ENCODE measurements at regions not wholly inside any gene's neighbourhood (a gene's known extent, or its start where the extent isn't known, plus 50 kb on each side); places are given as distances from the start of the nearest gene placed in this dataset.

- no peak for TF ChIP-seq CREB3L1 (IDR thresholded peaks at IDR 0.05; ENCODE audit: borderline replicate concordance, low read depth)
- TF ChIP-seq FOXJ2 (tag; IDR thresholded peaks at IDR 0.05), result no peak
Measured at GRCh38 chr11:133715602-133716001, 129.7 kb downstream of the SPATA19 start (continued).

- BruUV-seq (replicated peaks), result no TSS peak
- no peaks in the 10 kb centered on the region for H4K20me1 ChIP-seq (replicated peaks; ENCODE audit: control insufficient read depth, insufficient read depth, low read length)
- H3K9ac ChIP-seq (ENCODE audit: insufficient read depth in 1 of 2, low read depth in 2 of 2, low read length in 2 of 2), result no peak overlapping the region
- H3K9me3 ChIP-seq (replicated peaks; ENCODE audit: control insufficient read depth, insufficient read depth, low read depth, low read length), result no peaks in the 10 kb centered on the region
- no peak overlapping the region for H3K4me3 ChIP-seq
- ChIA-PET POLR2A (interaction anchor here (0.6 to 1.0 kb wide), 2 partner anchors 14 to 32 kb away, joined by 3 to 4 read pairs; no protein-coding TSS in a partner anchor), CTCF (ENCODE audit: low intra/inter-chr PET ratio) (no interaction called here)
- H2AFZ ChIP-seq (ENCODE audit: low read depth, low read length), result no peak overlapping the region
- WGBS (ENCODE audit: insufficient coverage, low coverage, missing lambda C conversion rate), result 2% methylated on average over 16 of the region's 16 CpGs
- DNase-seq (ENCODE audit: extremely low read depth in 1 of 4, low spot score in 3 of 4) (no peak), FAIRE-seq (no peak), ATAC-seq (no peak)
- no peak for TF ChIP-seq MEIS2 (IDR thresholded peaks at IDR 0.05; ENCODE audit: partially characterized antibody)
- no peak for TF ChIP-seq HDAC1 (IDR thresholded peaks at IDR 0.05)
- TF ChIP-seq ZEB2 (IDR thresholded peaks at IDR 0.05), result no peak
- no peak for TF ChIP-seq SLC30A9 (CRISPR knock-in tag; IDR thresholded peaks at IDR 0.05)
- TF ChIP-seq RBFOX2 (IDR thresholded peaks at IDR 0.05; ENCODE audit: low read depth, low read length), result no peak
- TF ChIP-seq KLF16 (IDR thresholded peaks at IDR 0.05), result no peak
- TF ChIP-seq TEAD2 (tag; IDR thresholded peaks at IDR 0.05), result no peak
- no peak for TF ChIP-seq FOXJ3 (CRISPR knock-in tag; IDR thresholded peaks at IDR 0.05)
- no peak for TF ChIP-seq ZHX1 (conservative IDR thresholded peaks at IDR 0.05; ENCODE audit: low read length)
- no peaks in the 10 kb centered on the region for H3K9me1 ChIP-seq (ENCODE audit: control insufficient read depth, insufficient read depth, low read length)
- no peaks in the 10 kb centered on the region for H3K36me3 ChIP-seq (ENCODE audit: control insufficient read depth, insufficient read depth, low read length)
- H3K27ac ChIP-seq (ENCODE audit: extremely low read depth, low read depth, low read length), result no peak overlapping the region
- no peaks in the 10 kb centered on the region for H3K4me1 ChIP-seq (replicated peaks in 1 of 2; ENCODE audit: control insufficient read depth in 2 of 2, insufficient read depth in 2 of 2, low read length in 2 of 2)
- in situ Hi-C loops (cut with MboI), result no loop called here
- intact Hi-C loops (cut with micrococcal nuclease), result no loop called here
- no peak overlapping the region for H3K4me2 ChIP-seq (ENCODE audit: insufficient read depth, low read length)
- no peaks in the 10 kb centered on the region for H3K79me2 ChIP-seq (ENCODE audit: control insufficient read depth, insufficient read depth, low read length)
- H3K27me3 ChIP-seq (ENCODE audit: control insufficient read depth in 2 of 2, insufficient read depth in 2 of 2, low read length in 2 of 2), result no peaks in the 10 kb centered on the region
Measured at GRCh38 chr11:133714471-133715375, 130.6 kb downstream of the SPATA19 start.
